GM12878 (cell line): ENCODE measurements at regions not wholly inside any gene's neighbourhood (a gene's known extent, or its start where the extent isn't known, plus 50 kb on each side); places are given as distances from the start of the nearest gene placed in this dataset.

Experiments used
- ATAC-seq: fragments of 200-7000 bp; cut with Tn5 transposase; 3 replicates; pipeline ENCODE4 v1.9.1; 2020; ENCODE audit warnings: mild to moderate bottlenecking, moderate library complexity
- BruUV-seq: library from RNA; stranded (reverse); fragments of 400-500 nt; replicated peaks from 2 replicates; lab custom pipeline; 2021; lab: Mats Ljungman, UMichigan
- CTCF ChIA-PET: fragments of 300-600 bp; sonication (Branson Sonifier 250); formaldehyde crosslinking; extraction: SDS; loops from one replicate; lab custom pipeline; 2021; ENCODE audit warnings: inconsistent platforms; lab: Yijun Ruan, JAX
- POLR2A ChIA-PET: fragments of 350-600 bp; formaldehyde crosslinking; extraction: SDS; loops from one replicate; lab custom pipeline; 2021; ENCODE audit warnings: inconsistent platforms; lab: Charles Lee
- RAD21 ChIA-PET: fragments of 300-600 bp; sonication (Branson Sonifier 250); formaldehyde crosslinking; loops from one replicate; lab custom pipeline; 2023; ENCODE audit warnings: antibody characterized with exemption; ENCODE audit not compliant: unreplicated experiment; lab: Charles Lee
- SMC1A ChIA-PET: fragments of 300-600 bp; sonication (Branson Sonifier 250); formaldehyde crosslinking; loops from one replicate; lab custom pipeline; 2023; ENCODE audit not compliant: unreplicated experiment, uncharacterized antibody; lab: Charles Lee
- DNase-seq: peaks from one replicate; pipeline ENCODE4 v3.0.0-alpha.2; 2011; ENCODE audit warnings: low read depth, low spot score
- FAIRE-seq: peaks from 3 replicates; lab custom pipeline; 2011; peaks lifted over from hg19 to GRCh38; lab: Jason Lieb, UNC
- H2AFZ ChIP-seq: 2 replicates; pipeline ENCODE4 v1.6.0; 2011; ENCODE audit warnings: low read depth, low read length, control low read depth; ENCODE audit not compliant: control insufficient read depth
- H3K27ac ChIP-seq: 2 replicates; pipeline ENCODE4 v1.5.1; 2011; ENCODE audit warnings: control low read depth; ENCODE audit not compliant: control insufficient read depth, insufficient read depth
- H3K27me3 ChIP-seq, 2 experiments: replicated peaks in 1 of 2; 2 replicates each; pipeline versions ENCODE4 v1.6.0 to v1.6.1; 2011; ENCODE audit warnings: low read length in 1 of 2; ENCODE audit not compliant: control insufficient read depth in 2 of 2, insufficient read depth in 2 of 2
- H3K36me3 ChIP-seq, 2 experiments: 2 replicates each; pipeline ENCODE4 v1.5.1; 2011; ENCODE audit warnings: low read length in 1 of 2; ENCODE audit not compliant: control insufficient read depth in 2 of 2, insufficient read depth in 2 of 2
- H3K4me1 ChIP-seq: 2 replicates; pipeline ENCODE4 v1.6.1; 2011; ENCODE audit warnings: mild to moderate bottlenecking, low read length, moderate library complexity, mixed read lengths; ENCODE audit not compliant: control insufficient read depth, insufficient read depth
- H3K4me2 ChIP-seq: 2 replicates; pipeline ENCODE4 v1.6.0; 2011; ENCODE audit warnings: control low read depth; ENCODE audit not compliant: control insufficient read depth, insufficient read depth
- H3K4me3 ChIP-seq: fragments of 200-600 bp; sonication (generic); 2 replicates; pipeline ENCODE4 v1.5.1; 2016
- H3K79me2 ChIP-seq: 2 replicates; pipeline ENCODE4 v1.6.0; 2011; ENCODE audit warnings: low read length; ENCODE audit not compliant: control insufficient read depth, insufficient read depth
- H3K9ac ChIP-seq: 2 replicates; pipeline ENCODE4 v1.8.0; 2011; ENCODE audit warnings: low read length, control low read depth, mixed read lengths; ENCODE audit not compliant: control insufficient read depth, insufficient read depth
- H3K9me3 ChIP-seq: replicated peaks from 3 replicates; pipeline ENCODE4 v1.5.1; 2011; ENCODE audit warnings: mild to moderate bottlenecking, low read length; ENCODE audit not compliant: control insufficient read depth, insufficient read depth
- H4K20me1 ChIP-seq: 2 replicates; pipeline ENCODE4 v1.6.0; 2011; ENCODE audit not compliant: control insufficient read depth, insufficient read depth
- ATF3 ChIP-seq: IDR thresholded peaks from 2 replicates; pipeline ENCODE4 v1.6.1; 2011; ENCODE audit warnings: low read depth, mild to moderate bottlenecking, low read length, moderate library complexity, borderline replicate concordance; ENCODE audit errors: extremely low read depth
- ATF7 ChIP-seq: fragments of 450-650 bp; IDR thresholded peaks from 2 replicates; pipeline ENCODE4 v1.6.1; 2016; ENCODE audit warnings: low read depth, mild to moderate bottlenecking
- BCLAF1 ChIP-seq: fragments of 450-650 bp; IDR thresholded peaks from 2 replicates; pipeline ENCODE4 v1.6.1; 2017; ENCODE audit warnings: antibody characterized with exemption, mild to moderate bottlenecking, moderate library complexity
- BMI1 ChIP-seq: fragments of 450-650 bp; IDR thresholded peaks from 2 replicates; pipeline ENCODE4 v1.6.1; 2016; ENCODE audit warnings: mild to moderate bottlenecking, moderate library complexity, borderline replicate concordance
- EGR1 ChIP-seq, 2 experiments: IDR thresholded peaks; 1 replicate in 1 of 2; 2 replicates in 1 of 2; pipeline ENCODE4 v1.6.1; 2011 to 2012; ENCODE audit warnings: low read depth in 2 of 2, low read length in 2 of 2, borderline replicate concordance in 1 of 2, mild to moderate bottlenecking in 1 of 2, moderate library complexity in 1 of 2
- EP300 ChIP-seq, 2 experiments: fragments of 150-350 bp in 1 of 2; IDR thresholded peaks; 2 replicates each; pipeline ENCODE4 v1.6.1; 2011 to 2012; ENCODE audit warnings: low read depth in 2 of 2, low read length in 2 of 2, borderline replicate concordance in 1 of 2, improper control_type of control experiment in 1 of 2, inconsistent platforms in 1 of 2; ENCODE audit not compliant: control insufficient read depth in 1 of 2
- EZH2 ChIP-seq: IDR thresholded peaks from 2 replicates; pipeline ENCODE4 v1.6.1; 2012; ENCODE audit warnings: low read depth, mild to moderate bottlenecking, control low read depth, inconsistent platforms, low read length, borderline replicate concordance; ENCODE audit not compliant: control insufficient read depth
- JUND ChIP-seq: IDR thresholded peaks from 2 replicates; pipeline ENCODE4 v1.6.1; 2012; ENCODE audit warnings: low read depth, mild to moderate bottlenecking, low read length, improper control_type of control experiment, moderate library complexity
- MXI1 ChIP-seq: fragments of 150-350 bp; IDR thresholded peaks from 2 replicates; pipeline ENCODE4 v1.6.1; 2011; ENCODE audit warnings: low read depth, mild to moderate bottlenecking, inconsistent platforms, low read length, improper control_type of control experiment
- NFXL1 ChIP-seq: fragments of 450-650 bp; IDR thresholded peaks from 2 replicates; pipeline ENCODE4 v1.6.1; 2017; ENCODE audit warnings: antibody characterized with exemption, mild to moderate bottlenecking, borderline replicate concordance
- NR2C2 ChIP-seq: IDR thresholded peaks from 2 replicates; pipeline ENCODE4 v1.6.1; 2011; ENCODE audit warnings: borderline replicate concordance, low read depth; ENCODE audit not compliant: control insufficient read depth, insufficient read length
- NR2F1 ChIP-seq: fragments of 450-650 bp; conservative IDR thresholded peaks from 2 replicates; pipeline ENCODE4 v1.6.1; 2017; ENCODE audit warnings: mild to moderate bottlenecking
- NRF1 ChIP-seq: conservative IDR thresholded peaks from 2 replicates; pipeline ENCODE4 v1.6.1; 2011; ENCODE audit warnings: mild to moderate bottlenecking, low read depth, low read length, improper control_type of control experiment
- POU2F2 ChIP-seq: IDR thresholded peaks from 3 replicates; pipeline ENCODE4 v1.6.1; 2011; ENCODE audit warnings: low read depth, mild to moderate bottlenecking, low read length, borderline replicate concordance
- WGBS: methylation state at CpG from one replicate; pipeline ENCODE4 v1.1.6; 2016; ENCODE audit warnings: low lambda C conversion rate; ENCODE audit not compliant: insufficient replicate concordance, insufficient coverage; ENCODE audit errors: missing lambda C conversion rate; 5-methylcytosine and 5-hydroxymethylcytosine counted together
- in situ Hi-C: fragments of 300-500 bp; cut with MboI; formaldehyde crosslinking; loops from 9 replicates; pipeline ENCODE4 v1.14.3; 2018; ENCODE audit warnings: mixed read lengths
- intact Hi-C: fragments of 100-400 bp; cut with micrococcal nuclease; formaldehyde crosslinking; loops from one replicate; pipeline ENCODE4 v1.14.2; 2022; ENCODE audit not compliant: unreplicated experiment
- TF ChIP-seq, protein P1 (sequence below): fragments of 450-650 bp; IDR thresholded peaks from 2 replicates; pipeline ENCODE4 v1.6.1; 2018; ENCODE audit warnings: borderline replicate concordance, mild to moderate bottlenecking; ENCODE audit not compliant: partially characterized antibody
- TF ChIP-seq, protein P2 (sequence below): IDR thresholded peaks from 2 replicates; pipeline ENCODE4 v1.6.1; 2012; ENCODE audit warnings: low read depth, low read length, improper control_type of control experiment

- intact Hi-C loops, result loop anchor here (10.0 kb wide), 1 partner anchor 181 kb away; the partner anchor contains the start of gene SMIM30
- Histone ChIP-seq H3K27ac (no peak overlapping the region), H3K4me2 (no peak overlapping the region), H3K36me3 (peaks cover 0 to 3% of the 10 kb centered on the region in 2 experiments; a peak in 3 of 4 replicates), H3K9ac (no peak overlapping the region), H3K4me3 (no peak overlapping the region), H3K9me3 (no peaks in the 10 kb centered on the region), H3K27me3 (no peaks in the 10 kb centered on the region), H2AFZ (no peak overlapping the region), H3K79me2 (peaks cover 29% of the 10 kb centered on the region), H3K4me1 (peaks cover 4% of the 10 kb centered on the region; the same call in 1 of the 2 replicates), H4K20me1 (no peaks in the 10 kb centered on the region)
- in situ Hi-C loops, result no loop called here
- WGBS, result 98% methylated on average over 3 of the region's 3 CpGs
- RAD21 ChIA-PET, result interaction anchor here (0.6 kb wide), 1 partner anchor 179 kb away, joined by 4 read pairs; no protein-coding TSS in a partner anchor
- FAIRE-seq (no peak), DNase-seq (no peak), ATAC-seq (no peak)
- POLR2A ChIA-PET, result no interaction called here
- no TSS peak for BruUV-seq
- SMC1A ChIA-PET, result no interaction called here
- CTCF ChIA-PET, result interaction anchor here (1.0 kb wide), 1 partner anchor 64 kb away, joined by 3 read pairs; no protein-coding TSS in a partner anchor
- TF ChIP-seq, protein P1, sequence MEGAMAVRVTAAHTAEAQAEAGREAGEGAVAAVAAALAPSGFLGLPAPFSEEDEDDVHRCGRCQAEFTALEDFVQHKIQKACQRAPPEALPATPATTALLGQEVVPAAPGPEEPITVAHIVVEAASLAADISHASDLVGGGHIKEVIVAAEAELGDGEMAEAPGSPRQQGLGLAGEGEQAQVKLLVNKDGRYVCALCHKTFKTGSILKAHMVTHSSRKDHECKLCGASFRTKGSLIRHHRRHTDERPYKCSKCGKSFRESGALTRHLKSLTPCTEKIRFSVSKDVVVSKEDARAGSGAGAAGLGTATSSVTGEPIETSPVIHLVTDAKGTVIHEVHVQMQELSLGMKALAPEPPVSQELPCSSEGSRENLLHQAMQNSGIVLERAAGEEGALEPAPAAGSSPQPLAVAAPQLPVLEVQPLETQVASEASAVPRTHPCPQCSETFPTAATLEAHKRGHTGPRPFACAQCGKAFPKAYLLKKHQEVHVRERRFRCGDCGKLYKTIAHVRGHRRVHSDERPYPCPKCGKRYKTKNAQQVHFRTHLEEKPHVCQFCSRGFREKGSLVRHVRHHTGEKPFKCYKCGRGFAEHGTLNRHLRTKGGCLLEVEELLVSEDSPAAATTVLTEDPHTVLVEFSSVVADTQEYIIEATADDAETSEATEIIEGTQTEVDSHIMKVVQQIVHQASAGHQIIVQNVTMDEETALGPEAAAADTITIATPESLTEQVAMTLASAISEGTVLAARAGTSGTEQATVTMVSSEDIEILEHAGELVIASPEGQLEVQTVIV, result no peak
- TF ChIP-seq POU2F2 (no peak), NFXL1 (no peak), BMI1 (no peak), EZH2 (no peak), EP300 (IDR thresholded peaks at IDR 0.05; ENCODE audit: borderline replicate concordance in 1 of 2, control insufficient read depth in 1 of 2, low read depth in 2 of 2, low read length in 2 of 2) (no peak), EGR1 (IDR thresholded peaks at IDR 0.05; ENCODE audit: borderline replicate concordance in 1 of 2, low read depth in 2 of 2, low read length in 2 of 2) (no peak), NR2C2 (no peak), ATF7 (no peak), NR2F1 (no peak), JUND (no peak), BCLAF1 (no peak), NRF1 (no peak), MXI1 (no peak), ATF3 (no peak)
- TF ChIP-seq, protein P2, sequence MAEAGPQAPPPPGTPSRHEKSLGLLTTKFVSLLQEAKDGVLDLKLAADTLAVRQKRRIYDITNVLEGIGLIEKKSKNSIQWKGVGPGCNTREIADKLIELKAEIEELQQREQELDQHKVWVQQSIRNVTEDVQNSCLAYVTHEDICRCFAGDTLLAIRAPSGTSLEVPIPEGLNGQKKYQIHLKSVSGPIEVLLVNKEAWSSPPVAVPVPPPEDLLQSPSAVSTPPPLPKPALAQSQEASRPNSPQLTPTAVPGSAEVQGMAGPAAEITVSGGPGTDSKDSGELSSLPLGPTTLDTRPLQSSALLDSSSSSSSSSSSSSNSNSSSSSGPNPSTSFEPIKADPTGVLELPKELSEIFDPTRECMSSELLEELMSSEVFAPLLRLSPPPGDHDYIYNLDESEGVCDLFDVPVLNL, result no peak
Observed at GRCh38 chr7:112933598-112933997, 143.4 kb upstream of the TMEM168 start.
